GM06990 (cell line): ENCODE measurements at regions not wholly inside any gene's neighbourhood (a gene's known extent, or its start where the extent isn't known, plus 50 kb on each side); places are given as distances from the start of the nearest gene placed in this dataset.

ENCODE experiments used
- DNase-seq: peaks from one replicate; pipeline ENCODE4 v3.0.0-alpha.2; 2011; ENCODE audit not compliant: insufficient read length; ENCODE audit errors: extremely low read depth
- H3K27me3 ChIP-seq: replicated peaks from 2 replicates; pipeline ENCODE4 v1.6.0; 2011; ENCODE audit warnings: low read length; ENCODE audit not compliant: control insufficient read depth, insufficient read depth
- H3K36me3 ChIP-seq: 2 replicates; pipeline ENCODE4 v1.5.1; 2011; ENCODE audit warnings: low read length; ENCODE audit not compliant: control insufficient read depth, insufficient read depth
- H3K4me3 ChIP-seq: replicated peaks from 2 replicates; pipeline ENCODE4 v1.5.1; 2011; ENCODE audit warnings: low read depth, mild to moderate bottlenecking, control low read depth, low read length
- CTCF ChIP-seq: IDR thresholded peaks from 2 replicates; pipeline ENCODE4 v1.5.1; 2011; ENCODE audit warnings: low read length, control low read depth, mild to moderate bottlenecking, inconsistent platforms; ENCODE audit not compliant: insufficient read depth, poor library complexity, severe bottlenecking

- DNase-seq = no peak
- no peak for TF ChIP-seq CTCF
Observed at GRCh38 chr6:71492668-71493067, 204.1 kb downstream of the OGFRL1 start.

GRCh38 chr6:71496018-71496721, 207.6 kb downstream of the OGFRL1 start:
- peak overlapping the region; percentile 31 for H3K4me3 ChIP-seq

More at GRCh38 chr6:71492668-71493067, 204.1 kb downstream of the OGFRL1 start:
- Histone ChIP-seq H3K4me3 (no peak overlapping the region), H3K27me3 (no peaks in the 10 kb centered on the region), H3K36me3 (no peaks in the 10 kb centered on the region)

GRCh38 chr6:71496722-71497033, 208.1 kb downstream of the OGFRL1 start:
- H3K27me3 ChIP-seq = no peaks in the 10 kb centered on the region
- H3K36me3 ChIP-seq = no peaks in the 10 kb centered on the region
- no peak for DNase-seq
- TF ChIP-seq CTCF = no peak
- no peak overlapping the region for H3K4me3 ChIP-seq

More at GRCh38 chr6:71496018-71496721, 207.6 kb downstream of the OGFRL1 start:
- no peak for TF ChIP-seq CTCF
- peak; percentile 51 for DNase-seq
- H3K27me3 ChIP-seq = no peaks in the 10 kb centered on the region
- no peaks in the 10 kb centered on the region for H3K36me3 ChIP-seq

- DNase-seq = no peak
- no peak for TF ChIP-seq CTCF
- no peaks in the 10 kb centered on the region for H3K36me3 ChIP-seq
- no peak overlapping the region for H3K4me3 ChIP-seq
- no peaks in the 10 kb centered on the region for H3K27me3 ChIP-seq
Observed at GRCh38 chr6:71498638-71499037, 210.0 kb downstream of the OGFRL1 start.

GRCh38 chr6:71499667-71500066, 211.1 kb downstream of the OGFRL1 start:
- TF ChIP-seq CTCF = no peak
- Histone ChIP-seq H3K4me3 (no peak overlapping the region), H3K27me3 (no peaks in the 10 kb centered on the region), H3K36me3 (no peaks in the 10 kb centered on the region)
- no peak for DNase-seq

GRCh38 chr6:71502168-71502567, 213.6 kb downstream of the OGFRL1 start:
- H3K27me3 ChIP-seq = no peaks in the 10 kb centered on the region
- H3K4me3 ChIP-seq = no peak overlapping the region
- H3K36me3 ChIP-seq = no peaks in the 10 kb centered on the region
- TF ChIP-seq CTCF = no peak
- DNase-seq = no peak
